HepG2 (cell line): ENCODE measurements at regions not wholly inside any gene's neighbourhood (a gene's known extent, or its start where the extent isn't known, plus 50 kb on each side); places are given as distances from the start of the nearest gene placed in this dataset.
"Not testable (repeated sequence)": the region's sequence is repeated elsewhere in the genome, so short reads cannot be mapped to it uniquely, and the experiment has no call there.

ENCODE experiments used
- ATAC-seq: fragments of 200-7000 bp; cut with Tn5 transposase; 3 replicates; pipeline ENCODE4 v1.9.1; 2020; ENCODE audit warnings: mild to moderate bottlenecking, moderate library complexity
- BruUV-seq: library from RNA; stranded (reverse); fragments of 400-500 nt; replicated peaks from 2 replicates; lab custom pipeline; 2021; lab: Mats Ljungman, UMichigan
- CTCF ChIA-PET: fragments of 300-600 bp; formaldehyde crosslinking; extraction: SDS; loops from one replicate; lab custom pipeline; 2021; ENCODE audit warnings: low total read pairs, inconsistent platforms, low intra/inter-chr PET ratio; lab: Yijun Ruan, JAX
- POLR2A ChIA-PET: fragments of 350-600 bp; sonication (Branson Sonifier 250); formaldehyde crosslinking; loops from one replicate; lab custom pipeline; 2020; ENCODE audit warnings: antibody characterized with exemption, inconsistent platforms; lab: Yijun Ruan, JAX
- DNase-seq: peaks from one replicate; pipeline ENCODE4 v3.0.0-alpha.2; 2015; ENCODE audit warnings: low spot score
- FAIRE-seq: peaks from 3 replicates; lab custom pipeline; 2011; peaks lifted over from hg19 to GRCh38; lab: Jason Lieb, UNC
- H2AFZ ChIP-seq: one replicate; pipeline ENCODE4 v1.6.1; 2011; ENCODE audit warnings: low read length, inconsistent platforms
- H3K27ac ChIP-seq: fragments of 300-600 bp; 3 replicates; pipeline ENCODE4 v1.8.0; 2011; ENCODE audit warnings: mixed run types, mild to moderate bottlenecking, mixed read lengths, low read length, inconsistent platforms; ENCODE audit not compliant: insufficient read depth; ENCODE audit errors: extremely low read length
- H3K27me3 ChIP-seq, 2 experiments: fragments of 200-600 bp in 1 of 2; 2 replicates in 1 of 2; 3 replicates in 1 of 2; pipeline versions ENCODE4 v1.6.0 to v1.8.0; 2011; ENCODE audit warnings: low read length in 2 of 2, mild to moderate bottlenecking in 2 of 2, moderate library complexity in 2 of 2, inconsistent platforms in 1 of 2; ENCODE audit not compliant: insufficient read depth in 2 of 2, control insufficient read depth in 1 of 2
- H3K36me3 ChIP-seq, 2 experiments: fragments of 200-600 bp in 1 of 2; replicated peaks in 1 of 2; 2 replicates in 1 of 2; 3 replicates in 1 of 2; pipeline versions ENCODE4 v1.5.1 to v1.8.0; 2011; ENCODE audit warnings: low read length in 2 of 2, inconsistent platforms in 1 of 2; ENCODE audit not compliant: insufficient read depth in 2 of 2, control insufficient read depth in 1 of 2
- H3K4me1 ChIP-seq: 2 replicates; pipeline ENCODE4 v1.5.1; 2012; ENCODE audit warnings: low read length, inconsistent platforms; ENCODE audit not compliant: insufficient read depth
- H3K4me2 ChIP-seq: 2 replicates; pipeline ENCODE4 v1.6.0; 2011; ENCODE audit warnings: low read depth, low read length, inconsistent platforms
- H3K4me3 ChIP-seq, 3 experiments: fragments of 200-600 bp in 1 of 3; sonication (generic), shearing (Covaris generic) in 1 of 3; replicated peaks in 1 of 3; 2 replicates each; pipeline ENCODE4 v1.5.1; 2011 to 2016; ENCODE audit warnings: low read length in 3 of 3, inconsistent platforms in 2 of 3, low read depth in 2 of 3, mild to moderate bottlenecking in 2 of 3, control low read depth in 1 of 3, mixed read lengths in 1 of 3; ENCODE audit not compliant: insufficient read depth in 1 of 3
- H3K79me2 ChIP-seq: one replicate; pipeline ENCODE4 v1.6.1; 2011; ENCODE audit warnings: low read length, inconsistent platforms; ENCODE audit not compliant: insufficient read depth
- H3K9ac ChIP-seq: 2 replicates; pipeline ENCODE4 v1.6.0; 2011; ENCODE audit warnings: mild to moderate bottlenecking, low read depth, low read length, inconsistent platforms; ENCODE audit not compliant: insufficient read depth
- H3K9me3 ChIP-seq: 2 replicates; pipeline ENCODE4 v1.5.1; 2012; ENCODE audit warnings: mild to moderate bottlenecking, low read length
- H4K20me1 ChIP-seq: 2 replicates; pipeline ENCODE4 v1.6.0; 2011; ENCODE audit warnings: inconsistent platforms, mild to moderate bottlenecking, low read length, moderate library complexity; ENCODE audit not compliant: insufficient read depth
- MAFF ChIP-seq: IDR thresholded peaks from 2 replicates; pipeline ENCODE4 v1.6.1; 2011; ENCODE audit warnings: low read depth, low read length, improper control_type of control experiment
- MAFK ChIP-seq, 2 experiments: IDR thresholded peaks in 1 of 2; conservative IDR thresholded peaks in 1 of 2; 2 replicates each; pipeline ENCODE4 v1.6.1; 2011; ENCODE audit warnings: improper control_type of control experiment in 2 of 2, low read length in 2 of 2
- ZNF10 ChIP-seq: sonication (generic); formaldehyde crosslinking; IDR thresholded peaks from 2 replicates; pipeline ENCODE4 v1.4.0; 2020; ENCODE audit warnings: mild to moderate bottlenecking, low read depth, missing genetic modification reagents, borderline replicate concordance
- WGBS: methylation state at CpG from one replicate; pipeline ENCODE4 v1.1.6; 2017; ENCODE audit warnings: low lambda C conversion rate; 5-methylcytosine and 5-hydroxymethylcytosine counted together
- in situ Hi-C: cut with HindIII; loops from 2 replicates; pipeline ENCODE4 v1.10.0; 2017; ENCODE audit warnings: low pct_unique_long_range_greater_than_20kb; ENCODE audit not compliant: extremely low pct_ligation_motif_present
- intact Hi-C: fragments of 100-400 bp; cut with micrococcal nuclease; formaldehyde crosslinking; loops from one replicate; pipeline ENCODE4 v1.10.0; 2022; ENCODE audit not compliant: unreplicated experiment

- no peak for DNase-seq
- no peak overlapping the region for H3K4me3 ChIP-seq
- no TSS peak for BruUV-seq
- H3K4me2 ChIP-seq, result no peak overlapping the region
- ChIA-PET POLR2A (no interaction called here), CTCF (no interaction called here)
- in situ Hi-C loops (no loop called here), intact Hi-C loops (loop anchor here (2.0 kb wide), 1 partner anchor 70 kb away; no protein-coding TSS in a partner anchor)
- no peak overlapping the region for H3K9ac ChIP-seq
- no peaks in the 10 kb centered on the region for H3K9me3 ChIP-seq
- H4K20me1 ChIP-seq, result no peaks in the 10 kb centered on the region
- H3K4me1 ChIP-seq, result no peaks in the 10 kb centered on the region
- TF ChIP-seq ZNF10 (CRISPR knock-in tag), result no peak
- ATAC-seq, result no peak
- H3K27me3 ChIP-seq, result peaks cover 0 to 6% of the 10 kb centered on the region in 2 experiments; a peak in 1 of 5 replicates
- WGBS, result 21% methylated on average over 4 of the region's 4 CpGs
- no peaks in the 10 kb centered on the region for H3K36me3 ChIP-seq
- FAIRE-seq, result no peak
- H3K79me2 ChIP-seq, result no peaks in the 10 kb centered on the region
- no peak overlapping the region for H3K27ac ChIP-seq
- H2AFZ ChIP-seq, result no peak overlapping the region
Measured at GRCh38 chr6:90361174-90361573, 64.5 kb upstream of the BACH2 start.

GRCh38 chr6:90358036-90358770 is 61.6 kb upstream of the BACH2 start:
- intact Hi-C loops, FAIRE-seq, H3K9ac ChIP-seq, ATAC-seq, H4K20me1 ChIP-seq, POLR2A ChIA-PET, H3K9me3 ChIP-seq, H3K4me1 ChIP-seq, in situ Hi-C loops, DNase-seq, H3K79me2 ChIP-seq, H3K27ac ChIP-seq, H3K36me3 ChIP-seq, CTCF ChIA-PET, BruUV-seq, H3K4me2 ChIP-seq, H2AFZ ChIP-seq, H3K4me3 ChIP-seq: not testable (repeated sequence)
- H3K27me3 ChIP-seq, result peaks cover 0 to 20% of the 10 kb centered on the region in 2 experiments; a peak in 2 of 5 replicates
- TF ChIP-seq MAFF (peak; percentile 80), MAFK (conservative IDR thresholded peaks at IDR 0.05 in 1 of 2, IDR thresholded peaks at IDR 0.05 in 1 of 2; ENCODE audit: low read length in 2 of 2) (peak; percentile 41 to 83; a peak in 3 of 4 replicates)
- 16% methylated on average over 11 of the region's 11 CpGs for WGBS
